ENCODE measurements at regions not wholly inside any gene's neighbourhood (a gene's known extent, or its start where the extent isn't known, plus 50 kb on each side); places are given as distances from the start of the nearest gene placed in this dataset.

DNA sequence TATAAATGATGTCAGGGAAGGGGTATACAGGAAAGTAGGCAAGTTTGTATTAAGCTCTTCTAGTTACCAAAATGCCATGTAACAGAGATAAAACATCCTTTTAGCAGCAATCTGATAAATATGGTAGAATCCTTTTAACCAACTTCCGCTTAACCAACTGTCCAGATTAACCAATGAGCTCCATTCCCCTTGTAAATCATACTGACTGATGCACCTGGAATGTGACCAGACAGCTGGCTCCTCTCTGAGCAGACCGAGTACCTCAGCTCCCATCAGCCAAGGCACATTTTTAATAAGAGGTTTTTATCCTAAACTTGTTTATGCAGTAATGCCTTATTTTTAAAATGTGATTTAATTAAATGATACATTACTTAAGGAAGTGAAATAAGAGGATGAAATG, 66.4 kb downstream of the KLF12 start:
- in situ Hi-C loops (cut with MboI; ENCODE audit: low sequenced_read_pairs): no loop called here
- no peak overlapping the region for H4K5ac ChIP-seq (ENCODE audit: low read depth, low read length)
- no peak overlapping the region for H3K4me2 ChIP-seq (ENCODE audit: low read depth, low read length)
- no peak overlapping the region for H2BK20ac ChIP-seq (ENCODE audit: low read depth, low read length)
- TF ChIP-seq, protein P1, sequence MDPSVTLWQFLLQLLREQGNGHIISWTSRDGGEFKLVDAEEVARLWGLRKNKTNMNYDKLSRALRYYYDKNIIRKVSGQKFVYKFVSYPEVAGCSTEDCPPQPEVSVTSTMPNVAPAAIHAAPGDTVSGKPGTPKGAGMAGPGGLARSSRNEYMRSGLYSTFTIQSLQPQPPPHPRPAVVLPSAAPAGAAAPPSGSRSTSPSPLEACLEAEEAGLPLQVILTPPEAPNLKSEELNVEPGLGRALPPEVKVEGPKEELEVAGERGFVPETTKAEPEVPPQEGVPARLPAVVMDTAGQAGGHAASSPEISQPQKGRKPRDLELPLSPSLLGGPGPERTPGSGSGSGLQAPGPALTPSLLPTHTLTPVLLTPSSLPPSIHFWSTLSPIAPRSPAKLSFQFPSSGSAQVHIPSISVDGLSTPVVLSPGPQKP (IDR thresholded peaks at IDR 0.05; ENCODE audit: borderline replicate concordance, low read depth, low read length): no peak
- TF ChIP-seq CHD1 (IDR thresholded peaks at IDR 0.05; ENCODE audit: low read depth, low read length) (no peak), RAD21 (IDR thresholded peaks at IDR 0.05; ENCODE audit: low read length) (no peak), NFE2L2 (IDR thresholded peaks at IDR 0.05; ENCODE audit: low read depth, low read length) (no peak), FOS (IDR thresholded peaks at IDR 0.05; ENCODE audit: low read depth, low read length) (no peak)
- ATAC-seq (ENCODE audit: low read depth) (no peak), DNase-seq (peak; percentile 52)
- H2AK5ac ChIP-seq (ENCODE audit: low read depth, low read length): no peak overlapping the region
- H2BK5ac ChIP-seq (ENCODE audit: low read depth, low read length, poor library complexity, severe bottlenecking): no peak overlapping the region
- H3K9me1 ChIP-seq (ENCODE audit: insufficient read depth, low read length): peaks cover 3% of the 10 kb centered on the region; the same call in 1 of the 2 replicates
- peaks cover 6% of the 10 kb centered on the region for H3K4me1 ChIP-seq (ENCODE audit: control insufficient read depth, insufficient read depth, low read length)
- no peak overlapping the region for H3K4ac ChIP-seq (ENCODE audit: low read depth, low read length)
- H3K14ac ChIP-seq (replicated peaks; ENCODE audit: low read depth, low read length): no peak overlapping the region
- no peaks in the 10 kb centered on the region for H3K27me3 ChIP-seq (ENCODE audit: control insufficient read depth, insufficient read depth, low read length)
- POLR2A ChIA-PET (ENCODE audit: unreplicated experiment): no interaction called here
- no peak overlapping the region for H3K18ac ChIP-seq (ENCODE audit: low read depth, low read length)
- no TSS peak for BruUV-seq (replicated peaks)
- no peak overlapping the region for H2AK9ac ChIP-seq (replicated peaks; ENCODE audit: low read depth, low read length, poor library complexity)
- no peak overlapping the region for H2BK15ac ChIP-seq (ENCODE audit: low read depth, low read length)
- no peak overlapping the region for H2BK120ac ChIP-seq (ENCODE audit: low read depth, low read length)
- H3K79me1 ChIP-seq (ENCODE audit: low read depth in 1 of 2, low read length in 2 of 2): peaks cover 29 to 58% of the 10 kb centered on the region in 2 experiments
- dilution Hi-C loops (cut with HindIII; ENCODE audit: low sequenced_read_pairs, unreplicated experiment): no loop called here
- no peak overlapping the region for H3K9ac ChIP-seq (ENCODE audit: low read depth, low read length)
- H4K20me1 ChIP-seq (ENCODE audit: insufficient read depth, low read length): peaks cover 4% of the 10 kb centered on the region; the same call in 1 of the 2 replicates
- H3K9me3 ChIP-seq (ENCODE audit: control insufficient read depth, insufficient read depth, low read length): no peaks in the 10 kb centered on the region
- H4K91ac ChIP-seq (ENCODE audit: insufficient read depth, low read depth, low read length): no peak overlapping the region
- intact Hi-C loops (cut with micrococcal nuclease): loop anchor here (10.0 kb wide), 1 partner anchor 137 kb away; no protein-coding TSS in a partner anchor
- CTCF ChIA-PET: no interaction called here
- no peak overlapping the region for H3K4me3 ChIP-seq (ENCODE audit: insufficient read depth, low read depth, low read length)
- no peaks in the 10 kb centered on the region for H3K36me3 ChIP-seq (ENCODE audit: control insufficient read depth, insufficient read depth, low read length)
- H3K27ac ChIP-seq (ENCODE audit: insufficient read depth, low read length): no peak overlapping the region
- H3K56ac ChIP-seq (ENCODE audit: extremely low read depth, insufficient read depth, low read length): no peak overlapping the region
- no CpG with 5 or more reads among the region's 2 CpGs for whole genome bisulfite sequencing, 2 experiments (ENCODE audit: extremely low coverage in 2 of 2, insufficient read length in 1 of 2)
- H2AFZ ChIP-seq (replicated peaks; ENCODE audit: low read length, poor library complexity): no peak overlapping the region
- H4K8ac ChIP-seq (ENCODE audit: low read depth in 2 of 2, low read length in 2 of 2): no peak overlapping the region
- H3K23ac ChIP-seq (ENCODE audit: low read depth, low read length): no peak overlapping the region
